ENCODE measurements at regions not wholly inside any gene's neighbourhood (a gene's known extent, or its start where the extent isn't known, plus 50 kb on each side); places are given as distances from the start of the nearest gene placed in this dataset.

DNA sequence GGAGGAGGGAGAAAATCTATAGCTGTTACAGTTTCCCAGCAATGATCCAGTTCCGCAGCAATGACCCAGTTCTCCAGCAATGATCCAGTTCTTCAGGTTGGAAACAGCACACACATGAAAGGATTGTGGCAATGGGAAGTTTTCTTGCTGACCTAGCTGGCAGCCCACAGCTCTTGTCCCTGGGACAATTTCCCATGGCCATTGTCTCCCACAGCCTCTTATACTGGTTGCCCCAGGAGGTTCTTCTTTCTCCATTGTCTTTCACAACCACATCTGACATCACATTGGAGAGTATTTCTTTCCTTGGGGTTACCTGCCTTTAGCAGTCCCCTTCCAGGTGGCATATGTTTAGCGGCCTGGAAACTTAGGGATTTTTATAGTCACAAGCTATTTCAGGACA is 209.8 kb upstream of the PLEKHG7 start:
- DNase-seq (ENCODE audit: low read depth) = no peak

DNA sequence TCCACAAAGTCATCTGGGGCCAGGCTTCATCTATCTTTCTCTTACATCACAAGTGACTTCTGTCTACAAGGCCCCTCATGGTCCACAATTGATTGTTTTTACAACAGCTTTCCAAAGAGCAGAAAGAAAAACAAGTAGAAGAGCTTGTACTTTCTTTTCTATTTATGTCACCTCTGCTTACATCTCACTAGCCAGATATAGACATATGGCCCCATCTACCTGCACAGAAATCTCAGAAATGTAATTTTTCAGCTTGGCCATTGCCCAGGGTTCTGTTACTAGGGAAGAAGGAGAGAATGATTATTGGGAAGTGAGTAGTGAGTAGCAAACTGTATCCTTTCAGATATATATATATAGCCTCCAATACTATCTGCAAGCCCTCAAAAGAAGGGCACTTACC is 210.5 kb upstream of the PLEKHG7 start:
- no peak for DNase-seq (ENCODE audit: low read depth)

DNA sequence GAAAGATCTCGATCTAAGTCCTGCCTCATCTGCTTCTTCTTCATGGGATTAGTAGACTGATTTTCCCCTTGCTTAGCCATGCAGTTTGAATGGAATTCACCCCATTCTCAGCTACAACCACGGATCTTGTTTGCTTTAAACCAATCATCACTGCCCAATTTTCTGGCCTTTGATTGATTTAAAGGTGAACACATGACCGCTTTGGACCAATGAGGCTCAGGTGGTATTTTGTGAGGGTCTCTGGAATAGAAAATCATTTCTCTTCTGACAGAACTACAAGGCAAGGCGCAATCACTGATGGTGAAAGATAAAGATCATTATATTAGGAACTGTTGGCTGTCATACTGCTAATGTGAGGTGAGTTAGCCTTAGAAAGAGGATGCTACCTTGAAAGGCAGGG is 213.0 kb upstream of the PLEKHG7 start:
- DNase-seq (ENCODE audit: low read depth) = no peak

DNA sequence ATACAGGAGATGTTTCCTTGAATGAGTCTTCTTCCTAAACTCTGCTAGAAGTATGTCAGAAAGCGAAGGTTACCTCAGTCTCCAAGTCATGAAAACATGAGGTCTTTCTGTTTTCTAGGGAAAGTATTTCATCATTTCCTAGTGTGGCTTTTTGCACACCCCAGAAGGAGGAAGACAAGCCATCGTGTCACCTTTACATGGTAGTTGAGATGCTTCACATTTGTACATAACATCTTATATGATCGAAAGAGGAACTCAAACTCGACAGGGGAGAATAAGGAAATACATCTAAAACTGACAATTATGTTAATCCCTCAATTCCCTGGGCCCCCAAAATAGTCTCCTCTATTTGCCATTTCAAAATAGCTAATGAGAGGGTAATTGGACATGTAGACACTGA is 214.1 kb upstream of the PLEKHG7 start:
- DNase-seq (ENCODE audit: low read depth) = no peak

DNA sequence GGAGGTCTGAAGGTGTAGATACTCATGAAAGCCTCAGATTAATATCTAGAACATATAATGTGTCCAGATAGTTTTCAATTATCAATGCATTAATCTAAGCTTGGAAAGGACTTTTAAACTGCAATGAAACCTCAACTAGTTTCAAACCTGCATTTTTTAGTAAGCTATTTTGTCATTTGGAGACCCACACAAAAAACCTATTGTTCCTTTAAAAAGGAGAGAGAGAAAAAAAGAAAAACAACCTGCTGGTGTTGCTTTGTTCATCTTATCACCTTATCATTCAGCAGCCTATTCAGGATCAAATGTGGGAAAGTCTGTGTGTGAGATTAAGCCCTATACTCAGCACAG is 215.7 kb upstream of the PLEKHG7 start:
- no peak for DNase-seq (ENCODE audit: low read depth)

DNA sequence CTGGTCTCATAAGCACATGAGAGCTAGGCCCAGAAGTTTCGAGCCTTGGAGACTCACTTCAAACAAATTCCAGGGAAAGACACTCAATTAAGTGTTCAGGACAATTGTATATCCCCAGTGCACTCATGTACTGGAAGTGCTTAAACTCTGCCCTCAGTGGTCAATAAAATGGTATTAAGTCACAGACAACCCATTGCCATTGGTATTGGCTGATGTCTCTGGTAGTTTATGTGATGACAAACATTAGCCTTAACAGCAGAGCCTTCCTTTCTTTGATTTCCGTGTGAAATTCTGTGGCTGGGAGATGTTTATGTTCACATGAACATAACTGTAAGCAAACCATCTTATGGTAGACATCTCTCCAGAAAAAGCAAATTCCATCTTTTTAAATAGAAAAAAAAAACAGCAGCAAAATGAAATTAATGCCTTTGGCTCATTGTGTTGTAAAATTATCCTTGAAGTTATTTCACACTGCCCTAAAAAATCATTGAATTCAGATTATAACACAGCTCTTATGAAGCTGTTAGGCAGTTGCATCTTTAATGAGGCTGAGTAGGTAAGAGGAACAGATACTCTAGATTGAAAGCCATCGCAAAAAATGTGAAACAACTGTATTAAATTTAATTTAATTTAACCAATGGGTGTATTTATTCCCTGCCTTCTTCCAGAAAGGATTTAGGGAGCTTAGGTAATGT is 216.2 kb upstream of the PLEKHG7 start:
- DNase-seq (ENCODE audit: low read depth) = no peak

DNA sequence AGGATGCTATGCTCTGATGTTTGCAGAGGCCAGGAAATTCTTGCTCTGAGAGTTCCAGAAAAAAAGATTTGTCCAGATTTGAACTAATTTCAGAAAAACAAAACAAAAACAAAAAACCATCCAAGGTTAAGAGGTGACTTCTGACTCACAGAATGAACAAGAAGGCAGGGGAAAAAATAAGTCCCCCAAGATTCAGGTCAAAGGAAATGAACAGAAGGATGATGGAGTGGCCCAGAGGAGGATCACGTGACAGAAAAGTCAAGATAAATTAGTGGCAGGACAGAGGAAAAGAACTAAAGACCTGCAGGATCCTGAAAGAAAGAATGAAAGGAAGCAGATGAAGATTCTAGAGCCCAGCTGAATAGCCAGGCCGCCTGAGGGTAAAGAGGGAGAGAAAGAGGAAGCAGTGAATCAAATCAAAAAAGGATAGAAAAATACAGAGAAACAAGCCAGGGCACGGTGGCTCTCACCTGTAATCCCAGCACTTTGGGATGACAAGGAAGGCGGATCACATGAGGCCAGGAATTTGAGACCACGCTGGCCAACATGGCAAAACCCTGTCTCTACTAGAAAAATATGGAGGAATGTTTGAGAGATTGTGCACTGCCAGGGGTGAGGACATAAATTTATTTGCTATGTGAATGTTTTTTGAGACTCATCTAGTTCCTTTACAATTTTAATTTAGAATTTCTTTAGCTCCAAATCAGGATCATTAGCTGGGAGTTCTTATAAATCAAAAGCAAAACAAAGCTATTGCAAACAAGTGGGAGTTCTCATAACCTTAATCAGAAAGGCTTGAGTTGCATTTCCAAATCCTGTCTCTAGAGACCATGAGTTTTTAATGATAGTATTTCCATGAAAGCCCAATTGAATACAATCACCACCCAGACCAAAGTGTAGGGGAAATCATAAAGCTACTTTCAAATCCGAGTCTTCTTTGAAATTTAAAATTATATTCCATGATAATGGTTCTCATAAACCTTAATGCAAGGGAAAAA is 217.1 kb upstream of the PLEKHG7 start:
- no peak for DNase-seq (ENCODE audit: low read depth)

DNA sequence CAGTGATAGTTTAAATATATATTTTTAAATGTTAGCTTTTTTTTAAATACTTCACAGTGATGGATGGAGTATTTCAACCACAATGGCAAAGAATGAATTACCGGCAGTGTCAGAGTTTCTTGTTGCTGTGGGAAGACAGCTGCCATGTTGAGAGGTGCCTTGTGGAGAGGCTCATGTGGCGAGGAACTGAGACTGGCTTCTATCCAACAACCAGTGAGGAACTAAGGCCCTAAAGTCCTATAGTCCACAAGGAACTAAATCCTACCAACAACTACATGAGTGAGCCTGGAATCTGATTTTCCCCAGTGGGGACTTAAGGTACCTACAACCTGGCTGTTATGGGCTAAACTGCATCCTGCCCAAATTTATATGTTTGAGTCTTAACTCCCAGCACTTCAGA is 220.2 kb upstream of the PLEKHG7 start:
- DNase-seq (ENCODE audit: low read depth) = no peak

DNA sequence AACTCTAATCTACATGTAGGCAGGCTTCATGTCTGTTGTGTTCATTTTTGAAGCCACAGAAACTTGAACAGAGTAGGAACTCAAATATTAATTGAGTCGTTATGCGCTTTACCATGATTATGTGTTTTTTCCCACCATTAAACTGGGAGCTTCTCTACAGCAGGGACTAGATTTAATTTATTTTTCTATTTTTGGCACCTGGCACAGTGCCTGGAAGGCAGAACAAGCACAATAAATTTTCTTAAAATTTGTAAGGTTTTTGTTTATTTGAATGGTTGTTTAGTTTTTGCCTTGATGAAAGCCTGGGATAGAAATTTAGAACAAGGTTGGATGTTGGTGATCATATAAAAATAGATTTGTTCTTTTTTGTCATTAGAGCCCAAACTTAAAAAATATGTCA is 221.7 kb upstream of the PLEKHG7 start:
- DNase-seq (ENCODE audit: low read depth) = no peak

DNA sequence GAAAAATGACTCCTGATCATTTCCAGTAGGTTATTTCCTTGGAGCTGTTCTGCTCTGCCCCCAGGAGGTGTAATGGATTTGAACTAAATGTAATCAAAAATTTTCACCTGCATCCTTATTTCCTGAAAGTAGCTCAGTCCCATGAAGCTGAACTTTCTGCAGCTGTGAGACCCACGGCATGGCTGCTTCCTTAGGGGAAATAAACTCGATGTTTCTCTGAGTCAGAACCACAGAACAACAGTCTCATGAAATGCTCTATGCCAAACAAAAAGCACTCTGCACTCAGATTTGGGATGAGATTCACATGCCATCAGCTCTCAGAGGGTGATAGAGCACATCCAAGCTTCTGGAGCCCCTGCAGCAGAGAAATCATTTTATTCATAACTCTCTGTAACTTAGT is 224.1 kb upstream of the PLEKHG7 start:
- DNase-seq (ENCODE audit: low read depth) = no peak

DNA sequence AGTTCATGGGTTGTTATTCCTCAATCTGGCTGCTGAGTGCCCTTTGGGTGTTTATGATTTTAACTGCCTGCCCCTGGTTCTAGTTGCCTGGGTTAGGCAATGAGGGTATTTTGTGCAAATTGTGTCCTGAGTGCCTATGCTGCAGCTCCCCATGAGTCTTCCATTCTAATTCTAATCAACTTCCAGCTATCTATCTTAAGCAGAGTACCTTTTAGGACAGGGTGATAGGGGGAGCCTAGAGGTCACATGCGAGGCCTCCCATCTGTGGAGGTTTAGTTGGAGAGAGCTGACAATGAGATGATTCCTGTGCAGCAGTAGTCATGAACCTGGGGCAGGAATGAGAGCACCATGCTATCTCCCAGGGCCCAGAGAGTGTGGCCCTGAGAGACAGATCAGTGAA is 225.9 kb upstream of the PLEKHG7 start:
- no peak for DNase-seq (ENCODE audit: low read depth)

DNA sequence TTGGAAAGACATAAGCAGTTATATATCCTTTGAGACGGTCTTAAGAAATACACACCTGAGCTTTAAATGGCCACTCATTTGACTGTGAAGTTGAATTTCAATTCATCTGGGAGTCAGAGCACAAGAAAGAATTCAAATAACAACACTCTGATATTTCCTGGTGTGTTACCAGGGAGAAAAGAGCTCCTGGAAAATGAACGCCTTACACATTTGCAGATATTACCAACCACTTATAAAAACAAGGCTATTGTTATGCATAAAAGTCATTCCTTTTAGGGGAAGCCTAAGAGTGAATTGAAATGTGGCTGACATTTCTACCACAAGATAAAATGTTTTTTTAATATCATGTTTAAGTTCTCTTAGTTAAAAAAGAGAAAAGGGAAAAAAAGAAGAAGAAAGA is 229.2 kb upstream of the PLEKHG7 start:
- DNase-seq (ENCODE audit: low read depth) = no peak

DNA sequence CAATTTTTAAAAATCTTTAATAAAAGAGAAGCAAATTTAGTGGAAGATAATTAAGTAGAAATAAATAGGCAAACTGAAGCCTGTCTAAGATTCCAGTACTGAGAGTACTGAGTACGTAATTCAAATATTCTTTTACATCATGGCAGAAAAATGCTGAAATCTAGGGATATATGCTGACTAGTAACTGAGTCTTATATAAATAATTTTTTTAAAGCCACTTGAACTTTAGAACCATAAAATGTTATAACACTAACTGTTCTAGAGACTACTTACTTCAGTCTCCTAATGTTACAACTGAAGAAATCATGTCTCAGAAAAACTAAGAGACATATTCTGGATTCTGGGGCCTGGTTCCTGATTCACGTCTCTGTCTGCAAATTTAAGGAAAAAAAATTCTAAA is 230.6 kb upstream of the PLEKHG7 start:
- DNase-seq (ENCODE audit: low read depth) = no peak

DNA sequence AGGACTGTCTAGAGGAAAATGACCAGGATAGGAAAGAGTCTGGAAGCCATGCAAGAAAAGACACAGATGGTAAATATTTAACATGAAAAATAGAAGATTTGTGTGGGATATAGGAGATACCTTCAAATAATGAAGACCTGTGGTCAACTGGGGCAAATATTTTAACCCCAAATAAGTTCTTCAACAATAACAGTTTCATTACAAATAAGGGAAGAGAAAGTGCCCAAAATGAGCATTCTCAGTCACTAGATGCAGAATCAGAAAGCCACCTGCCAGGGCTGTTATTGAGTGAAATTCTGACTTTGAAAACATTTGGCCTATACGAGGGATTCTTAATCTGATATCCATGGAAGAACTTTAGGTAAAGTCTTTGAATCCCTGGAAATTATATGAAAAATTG is 231.2 kb upstream of the PLEKHG7 start:
- no peak for DNase-seq (ENCODE audit: low read depth)

DNA sequence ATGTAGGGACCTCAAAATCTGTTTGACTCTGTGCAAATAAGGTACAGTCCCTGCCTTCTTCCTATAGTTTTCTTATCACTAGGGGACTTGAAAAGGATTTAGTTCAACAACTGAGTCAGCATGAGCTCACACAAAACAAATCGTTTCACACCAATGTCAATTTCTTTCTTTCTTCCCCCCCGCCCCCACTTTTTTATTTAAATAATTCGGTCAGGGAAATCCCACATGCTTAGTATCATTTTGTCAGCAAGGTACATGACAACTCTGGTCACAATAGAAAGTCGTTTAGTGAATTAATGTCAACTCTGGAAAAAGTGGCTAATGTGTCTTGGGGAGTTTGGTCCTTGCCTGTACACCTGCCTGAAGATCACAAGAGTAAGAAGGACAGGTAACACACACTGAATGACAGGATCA is 232.2 kb upstream of the PLEKHG7 start:
- DNase-seq (ENCODE audit: low read depth) = no peak

DNA sequence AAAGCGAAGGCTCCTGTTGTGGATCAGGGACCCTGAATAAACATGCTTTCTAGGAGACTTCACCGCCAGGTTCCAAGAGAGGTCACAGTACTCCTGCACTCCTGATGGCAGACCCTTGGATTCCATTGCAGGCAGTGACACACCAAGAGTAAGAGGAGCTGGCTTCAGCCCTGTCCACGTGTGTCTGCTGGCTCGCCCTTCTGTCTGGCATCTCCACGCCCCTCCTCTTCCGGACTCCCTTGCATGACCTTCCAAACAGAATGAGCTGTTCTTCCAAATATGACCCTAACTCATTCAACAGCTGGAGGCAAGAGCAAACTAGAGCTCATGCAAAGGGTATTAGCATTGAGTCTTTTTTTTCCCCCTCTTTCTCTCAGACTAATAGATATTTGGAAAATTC is 233.0 kb upstream of the PLEKHG7 start:
- no peak for DNase-seq (ENCODE audit: low read depth)

DNA sequence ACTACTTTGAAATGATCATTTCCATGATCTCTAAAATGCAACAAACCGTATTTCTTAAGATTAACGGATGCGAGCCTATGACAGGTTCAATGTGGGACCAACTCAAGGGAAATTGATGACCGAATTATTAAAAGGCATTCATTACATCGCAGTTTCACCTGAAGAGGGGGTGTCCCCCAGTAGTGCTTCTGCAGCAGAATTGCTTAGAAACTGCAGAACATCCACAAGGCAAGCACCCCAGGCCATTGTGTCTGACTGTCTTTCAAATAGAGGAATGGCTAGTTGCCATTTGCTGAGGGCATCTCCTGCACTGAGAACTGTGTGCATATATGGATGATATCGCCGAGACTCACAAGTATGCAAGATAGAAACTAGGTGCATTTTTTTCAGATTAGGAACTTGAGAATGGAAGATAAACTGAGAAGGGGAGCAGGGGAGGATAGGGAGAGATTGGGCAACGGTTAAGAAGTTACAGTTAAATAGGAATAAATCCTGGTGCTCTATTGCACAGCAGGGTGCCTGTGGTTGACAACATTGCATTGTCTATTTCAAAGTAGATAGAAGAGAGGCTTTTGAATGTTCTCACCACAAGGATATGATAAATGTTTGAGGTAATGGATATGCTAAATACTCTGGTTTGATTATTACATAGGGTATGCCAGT is 234.3 kb upstream of the PLEKHG7 start:
- no peak for DNase-seq (ENCODE audit: low read depth)

DNA sequence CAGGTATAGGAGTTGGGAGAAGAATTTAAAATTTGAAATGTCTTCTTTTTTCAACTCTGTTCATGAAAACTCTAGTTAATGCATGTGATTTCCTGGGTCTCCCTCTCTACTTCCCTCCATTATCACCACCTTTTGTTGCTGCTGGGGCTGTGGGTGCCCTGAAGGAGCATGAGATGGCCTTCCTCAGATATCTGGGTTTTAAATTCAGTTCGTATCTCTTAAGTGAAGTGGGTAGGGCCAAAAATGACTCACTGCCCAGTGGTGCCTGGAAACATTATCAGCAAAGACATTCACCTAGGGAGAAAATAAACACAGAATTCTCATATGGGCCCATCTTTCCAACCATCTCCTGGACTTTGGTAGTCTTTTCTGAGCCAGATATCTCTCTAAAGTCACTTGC is 234.9 kb upstream of the PLEKHG7 start:
- no peak for DNase-seq (ENCODE audit: low read depth)

DNA sequence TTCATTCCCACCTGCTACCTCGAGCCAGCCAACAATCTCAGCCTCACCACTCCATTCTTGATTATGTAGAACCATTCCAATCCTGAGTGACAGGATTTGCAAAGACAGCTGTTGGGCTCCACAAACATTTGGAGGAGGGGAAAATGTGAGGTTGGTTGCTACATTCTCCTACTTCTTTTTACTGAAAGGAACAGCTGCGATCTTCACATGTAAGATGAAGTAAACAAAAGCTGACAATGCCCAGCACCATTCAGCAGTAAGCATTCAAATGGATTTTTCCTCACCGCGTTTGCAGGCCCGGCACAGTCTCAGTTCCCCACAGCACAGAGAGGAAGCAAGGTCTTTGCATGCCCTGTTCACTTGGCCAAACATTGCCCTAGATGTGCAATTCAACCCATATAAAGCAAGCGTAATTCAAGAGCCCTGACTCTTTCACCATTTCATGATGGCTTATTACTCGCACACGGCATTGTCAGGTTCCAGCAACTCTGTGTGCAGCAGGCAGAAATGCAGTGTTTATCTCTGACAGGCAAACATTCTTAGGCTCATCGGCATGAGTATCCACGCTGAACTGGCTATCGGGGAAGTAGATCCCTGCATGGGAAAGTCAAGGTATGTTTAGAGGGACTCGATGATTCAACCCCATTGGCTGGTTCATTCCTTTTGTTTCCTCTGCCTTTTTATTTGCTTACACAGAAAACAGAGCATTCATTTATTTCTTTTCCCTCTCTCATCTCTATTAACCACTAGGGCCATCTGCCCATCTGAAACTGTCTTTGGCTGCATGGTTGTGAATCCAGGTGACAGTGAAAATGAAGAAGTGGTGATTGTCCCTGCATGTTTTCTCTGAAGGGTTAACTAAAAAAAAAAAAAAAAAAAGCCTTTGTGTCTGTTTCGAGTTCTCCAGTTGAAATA is 236.1 kb upstream of the PLEKHG7 start:
- DNase-seq (ENCODE audit: low read depth) = no peak

DNA sequence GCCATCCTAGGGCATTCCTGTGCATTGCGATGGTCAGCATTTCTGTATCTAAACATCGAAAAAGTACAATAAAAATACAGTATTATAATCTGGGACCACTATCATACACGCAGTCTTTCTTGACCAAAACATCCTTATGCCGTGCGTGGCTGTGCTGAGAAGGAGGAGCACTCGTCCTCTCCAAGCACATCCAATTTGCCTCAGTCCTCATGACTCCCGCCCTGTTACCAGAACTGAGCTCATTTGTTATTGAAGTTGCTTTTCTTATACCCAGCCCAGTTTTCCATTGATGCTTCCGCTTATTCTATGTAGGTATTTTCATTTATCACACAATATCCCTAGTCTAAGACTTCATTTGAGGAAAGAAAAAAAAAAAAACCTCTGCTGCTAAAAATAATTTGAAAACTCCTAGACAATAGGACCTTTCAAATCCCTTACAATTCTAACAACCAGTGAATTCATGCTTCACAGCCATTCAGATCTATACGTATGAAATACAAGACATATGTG is 236.9 kb upstream of the PLEKHG7 start:
- no peak for DNase-seq (ENCODE audit: low read depth)

DNA sequence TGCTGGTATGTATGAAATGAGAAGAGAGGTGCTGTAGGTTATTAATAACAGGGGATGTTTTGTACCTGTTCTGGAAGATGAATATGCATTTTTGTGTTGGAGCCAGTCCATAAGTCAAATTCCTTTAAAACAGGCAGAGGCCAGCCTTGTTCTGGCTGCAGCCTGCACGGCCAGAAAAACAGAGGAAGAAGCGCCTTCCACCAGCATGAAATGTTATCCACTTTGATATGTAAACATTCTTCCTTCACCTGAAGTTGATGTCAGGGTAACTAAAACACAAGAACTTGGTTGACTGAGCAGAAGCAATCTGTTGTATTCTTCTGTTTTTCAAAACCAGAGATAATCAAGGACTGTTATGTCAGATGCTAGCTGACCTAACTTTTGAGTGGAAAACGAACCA is 237.9 kb upstream of the PLEKHG7 start:
- DNase-seq (ENCODE audit: low read depth) = no peak

DNA sequence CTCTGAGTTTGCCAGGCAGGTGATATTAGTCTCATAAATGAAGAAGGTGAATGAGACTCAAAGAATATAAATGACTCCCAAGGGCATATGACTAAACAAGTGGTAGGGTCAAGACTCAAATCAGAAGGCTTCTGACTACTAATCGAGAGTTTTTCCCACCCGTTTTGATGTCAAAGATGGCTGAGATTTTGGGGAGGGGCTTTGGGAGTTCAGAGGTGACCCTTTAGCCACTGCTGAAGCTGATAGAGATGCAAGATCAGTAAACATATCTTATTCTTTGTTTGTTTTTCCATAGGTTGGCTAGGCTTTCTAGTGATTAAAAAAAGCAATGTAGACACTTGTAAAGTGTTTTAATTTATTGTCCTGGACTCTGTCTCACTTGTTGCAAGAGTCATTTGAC is 239.6 kb upstream of the PLEKHG7 start:
- DNase-seq (ENCODE audit: low read depth) = no peak
